CD4-positive, alpha-beta T cell treated with Interleukin-17A for 1 hour (primary cell): ENCODE measurements at regions not wholly inside any gene's neighbourhood (a gene's known extent, or its start where the extent isn't known, plus 50 kb on each side); places are given as distances from the start of the nearest gene placed in this dataset.

Source experiments
- DNase-seq: peaks from one replicate; pipeline ENCODE4 v3.0.0-alpha.2; 2020

GRCh38 chr15:95350908-95351307 is 979.6 kb upstream of the NR2F2 start:
- DNase-seq = no peak

- no peak for DNase-seq
These were observed 977.8 kb upstream of the NR2F2 start for GRCh38 chr15:95352631-95353187.

- no peak for DNase-seq
These were observed 977.0 kb upstream of the NR2F2 start for GRCh38 chr15:95353512-95353911.

- DNase-seq = no peak
These were observed 970.5 kb upstream of the NR2F2 start for GRCh38 chr15:95359966-95360365.

GRCh38 chr15:95362306-95362705 is 968.2 kb upstream of the NR2F2 start:
- no peak for DNase-seq

DNA sequence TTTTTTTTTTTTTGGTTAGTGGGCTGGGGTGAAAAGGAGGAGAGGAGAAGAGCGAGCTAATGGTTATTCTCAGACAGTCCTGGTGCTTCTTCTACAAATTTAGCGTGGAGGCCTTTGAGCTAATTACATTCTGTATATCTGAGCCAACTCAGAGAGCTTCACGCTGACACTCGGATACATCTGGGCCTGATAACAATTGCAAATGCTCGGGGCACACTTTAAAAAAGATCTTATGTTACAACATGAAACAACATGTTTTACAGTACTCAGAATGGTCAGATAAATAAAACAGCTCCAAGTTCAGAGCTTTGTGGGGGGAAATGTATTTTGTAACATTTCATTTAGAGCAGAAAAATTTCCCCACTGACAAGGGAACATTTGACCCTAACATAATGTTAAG is 966.9 kb upstream of the NR2F2 start:
- DNase-seq = no peak

- no peak for DNase-seq
These were observed 964.9 kb upstream of the NR2F2 start for GRCh38 chr15:95365511-95366107.

- DNase-seq = no peak
These were observed 962.3 kb upstream of the NR2F2 start for GRCh38 chr15:95368191-95368590.

- no peak for DNase-seq
These were observed 961.5 kb upstream of the NR2F2 start for GRCh38 chr15:95368755-95369601.

- DNase-seq = no peak
These were observed 960.2 kb upstream of the NR2F2 start for GRCh38 chr15:95370291-95370690.

DNA sequence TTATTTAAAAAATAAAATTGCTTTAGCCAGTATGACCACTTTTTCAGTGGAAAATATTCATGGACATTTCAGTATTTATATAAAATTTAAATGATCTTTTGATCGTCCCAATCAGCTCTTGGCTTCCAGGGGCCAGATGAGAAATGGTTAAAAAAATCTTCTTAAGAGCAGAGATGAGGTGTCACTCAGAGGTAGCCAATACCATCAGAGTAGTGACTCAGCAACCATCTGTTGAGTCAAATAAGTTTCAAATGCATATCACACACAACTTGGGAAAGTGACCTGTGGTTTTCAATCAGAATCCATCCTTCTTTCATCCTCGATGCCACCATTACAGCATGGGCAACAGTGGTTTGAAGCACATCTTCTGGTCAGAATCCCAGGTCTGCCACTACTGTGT is 958.8 kb upstream of the NR2F2 start:
- DNase-seq = no peak

DNA sequence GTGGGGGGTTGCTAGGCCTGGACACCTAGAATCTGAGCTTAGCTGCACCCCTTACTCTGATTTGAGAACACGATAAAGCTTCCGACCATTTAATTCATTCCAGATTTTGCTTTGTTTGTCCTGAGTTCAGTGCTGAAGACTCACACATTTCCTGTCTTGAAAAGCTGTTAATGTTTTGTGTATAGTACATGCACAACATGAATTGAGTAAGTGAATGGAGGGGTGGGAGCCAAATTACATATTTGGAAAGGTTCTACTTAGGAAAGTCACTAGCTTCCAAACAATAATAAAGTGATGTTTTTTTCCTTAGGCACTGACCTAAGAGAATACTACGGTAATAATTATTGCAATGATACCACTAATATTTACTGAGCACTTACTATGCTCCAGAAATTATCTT is 955.2 kb upstream of the NR2F2 start:
- DNase-seq = no peak

GRCh38 chr15:95377258-95377852 is 953.1 kb upstream of the NR2F2 start:
- no peak for DNase-seq

DNA sequence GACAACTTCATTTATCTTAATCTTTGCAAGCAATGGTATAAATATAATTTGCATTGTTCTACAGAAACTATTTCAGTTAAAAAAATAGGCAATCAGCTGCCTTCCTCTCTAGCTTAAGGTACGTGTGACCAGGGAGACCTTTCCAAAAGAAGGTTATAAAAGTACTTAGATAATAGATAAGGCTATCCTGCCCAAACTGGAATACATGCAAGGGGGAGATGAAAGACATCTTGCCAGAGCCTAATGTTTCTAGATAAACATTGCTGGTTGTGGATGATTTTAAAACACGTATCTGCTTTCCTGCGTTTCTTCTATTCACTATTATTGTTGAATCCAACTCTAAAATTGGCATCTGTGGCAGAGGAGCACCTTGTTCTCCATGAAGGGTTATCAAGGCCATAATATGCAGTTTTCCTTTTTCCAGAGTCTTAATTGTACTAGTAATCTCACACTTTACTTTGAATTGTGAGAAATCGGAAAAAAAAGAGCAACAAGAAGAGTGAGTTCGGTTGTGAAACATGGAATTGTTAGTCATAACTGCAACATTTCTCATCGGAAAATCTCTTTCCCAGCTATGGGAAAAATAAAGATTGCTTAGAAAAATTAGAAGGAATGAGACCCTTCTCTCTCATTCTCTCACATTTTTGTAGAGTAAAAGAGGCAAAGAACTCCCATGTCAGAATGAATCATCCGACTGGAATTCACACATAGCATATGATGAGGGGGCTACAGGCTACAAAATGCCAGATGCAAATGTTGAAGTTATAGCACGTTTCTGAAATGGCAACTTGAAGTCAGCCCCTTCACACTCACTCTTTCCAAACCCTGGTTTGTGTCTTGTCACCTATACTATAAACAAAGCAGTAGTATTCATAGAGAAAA is 936.1 kb upstream of the NR2F2 start:
- no peak for DNase-seq

GRCh38 chr15:95400428-95400827 is 930.1 kb upstream of the NR2F2 start:
- DNase-seq = no peak

GRCh38 chr15:95401587-95401986 is 928.9 kb upstream of the NR2F2 start:
- DNase-seq = no peak

DNA sequence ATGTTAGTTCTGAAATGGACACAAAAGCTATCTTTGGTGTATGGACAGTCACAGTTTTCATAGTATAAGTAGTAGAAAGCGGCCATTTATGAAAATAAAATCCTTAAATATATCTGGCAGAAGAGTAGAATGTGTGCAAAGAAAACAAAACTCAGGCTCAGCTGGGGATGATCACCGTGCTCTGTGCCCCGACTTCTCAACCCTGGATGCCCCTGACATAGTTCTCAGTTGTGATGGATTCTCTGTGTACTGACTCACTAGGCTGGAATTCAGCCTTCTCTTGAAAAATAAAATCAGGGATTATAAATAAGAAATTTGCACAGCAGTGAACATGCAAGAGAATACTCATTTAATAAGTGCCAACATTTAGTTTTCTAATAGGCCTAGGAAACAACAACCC is 925.1 kb upstream of the NR2F2 start:
- DNase-seq = no peak

DNA sequence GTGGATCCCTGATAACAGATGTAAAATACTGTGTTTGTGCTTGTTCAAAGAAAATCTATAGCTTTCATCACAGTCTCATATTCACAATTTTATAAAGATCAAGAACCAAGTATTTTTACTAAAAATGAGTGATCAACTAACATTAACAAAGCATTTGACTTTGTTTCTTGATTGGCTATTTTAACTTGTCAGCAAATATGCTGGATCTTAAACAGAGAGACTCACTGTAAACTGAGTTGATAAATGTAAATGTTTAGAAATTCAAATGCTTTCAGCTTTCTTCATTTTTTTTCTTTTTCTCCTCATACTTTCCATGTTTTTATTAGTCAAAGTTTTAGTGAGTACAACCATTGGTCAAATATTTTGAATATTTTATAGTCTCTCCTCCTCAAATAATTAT is 923.0 kb upstream of the NR2F2 start:
- DNase-seq = no peak

DNA sequence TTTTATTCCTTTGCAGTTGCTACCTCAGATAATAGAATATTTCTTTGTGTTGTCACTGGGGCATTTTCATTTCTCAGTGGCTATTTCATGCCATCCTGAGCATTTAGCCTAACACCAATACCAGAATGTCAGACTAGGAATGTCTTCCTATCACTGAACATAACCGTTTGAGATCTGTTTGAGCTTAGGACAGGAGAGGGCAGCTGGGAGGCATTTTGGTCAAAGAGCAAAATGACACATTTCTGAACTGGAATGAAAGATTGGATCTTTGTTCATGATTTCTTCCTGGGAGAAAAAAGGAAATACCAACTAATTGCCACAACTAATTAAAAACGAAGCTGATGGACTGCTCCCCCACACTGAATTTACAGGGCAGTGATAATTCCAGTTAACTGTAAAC is 921.3 kb upstream of the NR2F2 start:
- no peak for DNase-seq

GRCh38 chr15:95409626-95410310 is 920.7 kb upstream of the NR2F2 start:
- no peak for DNase-seq

GRCh38 chr15:95410757-95411156 is 919.7 kb upstream of the NR2F2 start:
- DNase-seq = no peak

GRCh38 chr15:95416576-95416975 is 913.9 kb upstream of the NR2F2 start:
- DNase-seq = no peak
